Tongue (tissue), 1 donor: ENCODE measurements at regions not wholly inside any gene's neighbourhood (a gene's known extent, or its start where the extent isn't known, plus 50 kb on each side); places are given as distances from the start of the nearest gene placed in this dataset.

Experiments used
- DNase-seq: peaks from one replicate; pipeline ENCODE4 v3.0.0-alpha.2; 2015

DNA sequence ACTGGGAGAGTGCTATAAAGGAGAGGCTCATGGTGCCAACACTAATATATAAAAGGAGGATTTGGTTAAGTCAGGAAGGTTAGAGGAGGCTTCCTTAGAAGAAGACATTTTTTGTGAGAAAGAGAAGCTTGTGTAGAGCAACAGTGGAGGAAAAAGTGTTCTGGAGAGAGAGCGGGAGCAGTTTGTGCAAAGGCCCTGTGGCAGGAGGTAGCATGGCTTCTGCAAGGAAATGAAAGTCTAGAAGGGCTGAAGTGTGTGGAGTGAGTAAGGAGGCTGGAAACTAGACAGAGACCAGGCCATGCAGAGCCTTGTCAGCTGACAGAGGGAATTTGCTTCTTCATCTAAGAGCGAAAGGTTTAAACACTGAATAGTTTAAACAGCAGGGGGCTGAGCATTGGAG is 64.4 kb upstream of the ARAP3 start:
- no peak for DNase-seq

DNA sequence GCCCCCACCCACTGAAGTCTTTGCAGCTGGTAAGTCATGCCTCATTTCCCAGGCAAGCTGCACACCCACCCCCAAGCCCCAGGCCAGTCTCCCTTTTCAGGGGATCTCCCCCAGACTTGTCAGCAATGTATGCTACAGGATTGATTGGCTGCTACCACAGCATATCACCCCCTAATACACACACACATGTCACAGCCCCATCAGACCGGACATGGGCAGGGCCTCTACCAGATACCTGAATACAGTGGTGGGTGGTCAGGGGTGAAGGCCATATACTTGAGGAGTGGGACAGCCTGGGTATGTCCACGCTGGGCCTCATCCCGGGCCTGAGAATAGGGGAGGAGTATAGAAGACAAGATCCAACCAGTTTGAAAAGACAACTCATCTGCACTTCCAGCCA is 63.4 kb upstream of the ARAP3 start:
- no peak for DNase-seq

DNA sequence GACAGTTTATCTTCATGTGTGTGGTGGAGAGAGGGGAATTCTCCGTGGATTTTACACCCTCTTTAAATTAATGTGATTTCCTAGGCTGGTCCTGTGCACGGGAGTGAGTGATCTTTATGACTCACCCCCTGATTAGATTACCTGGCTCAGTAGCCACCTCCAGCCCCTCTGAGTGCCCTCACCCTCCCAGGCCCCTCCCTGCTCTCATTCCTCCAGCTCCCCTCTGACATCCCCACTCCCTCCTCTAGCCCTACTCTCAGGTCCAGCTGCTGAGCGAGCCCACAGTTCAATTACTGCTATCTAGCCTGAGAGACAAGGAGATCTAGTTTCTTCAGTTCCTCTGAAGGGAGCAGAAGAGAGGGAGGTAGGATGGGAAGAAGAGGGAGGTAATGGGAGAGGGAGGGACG is 61.8 kb upstream of the ARAP3 start:
- no peak for DNase-seq

DNA sequence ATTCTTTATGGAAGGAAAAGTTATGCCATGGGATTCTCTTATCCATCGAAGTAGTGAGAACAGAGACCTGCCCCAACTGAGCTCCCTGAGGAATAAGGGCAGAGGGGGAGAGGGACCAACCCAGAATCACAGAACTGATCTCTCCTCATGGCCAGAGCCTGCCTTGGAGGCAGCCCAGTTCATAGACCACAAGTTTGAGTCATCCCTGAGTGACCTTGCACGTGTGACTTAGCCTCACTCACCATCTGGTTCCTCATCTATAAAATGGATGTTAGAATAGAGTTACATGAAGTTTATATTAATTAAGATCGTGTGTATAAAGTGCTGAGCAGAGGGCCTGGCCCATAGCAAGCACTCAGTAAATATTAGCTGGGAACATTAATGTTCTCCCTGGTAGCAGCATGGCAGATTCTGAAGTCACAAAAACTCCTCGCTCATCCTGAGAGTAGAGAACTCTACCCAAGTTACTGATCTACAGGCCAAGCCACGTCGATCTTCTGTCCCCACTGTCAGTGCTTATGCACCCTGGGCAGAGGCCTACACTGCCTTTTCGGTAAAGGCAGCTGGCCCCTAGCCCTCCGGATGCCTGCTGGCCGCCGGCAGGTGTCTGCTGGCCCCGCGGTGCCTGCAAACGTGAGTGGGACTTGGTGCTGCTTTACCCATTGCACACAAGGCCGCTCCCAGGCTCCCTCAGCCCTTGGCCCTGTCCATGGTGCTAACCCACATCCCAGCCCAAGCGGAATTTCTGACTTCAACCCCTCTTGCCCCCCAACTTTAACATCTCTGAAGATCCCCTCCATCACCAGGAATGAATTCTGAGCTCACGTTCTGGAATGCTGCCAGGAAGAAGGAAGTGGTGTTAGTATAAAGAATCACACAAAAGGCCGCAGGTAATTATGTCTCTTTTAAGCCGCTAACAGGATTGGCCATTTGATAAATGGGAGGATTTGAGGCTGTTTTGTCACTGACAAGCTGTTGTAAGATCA is 61.1 kb upstream of the ARAP3 start:
- DNase-seq: peak; percentile 58

DNA sequence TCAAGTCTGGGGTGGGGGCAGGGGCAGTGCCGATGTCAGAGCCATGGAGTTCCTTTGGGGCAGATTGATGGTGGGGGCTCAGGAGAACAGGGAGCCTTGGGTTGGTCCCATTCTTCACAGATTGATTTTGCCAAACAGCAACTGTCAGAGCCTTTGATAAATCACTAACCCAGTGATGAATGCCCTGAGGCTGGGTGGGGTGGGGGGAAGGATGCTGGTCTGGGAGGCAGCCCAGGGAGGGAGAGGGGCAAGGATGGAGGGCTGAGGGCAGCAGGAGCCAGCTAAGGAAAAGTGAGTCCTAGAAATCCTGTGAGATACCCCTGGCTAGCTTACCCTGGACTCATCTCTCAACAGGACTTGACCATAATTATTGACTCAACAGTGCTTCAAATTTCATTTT is 60.1 kb upstream of the ARAP3 start:
- no peak for DNase-seq

DNA sequence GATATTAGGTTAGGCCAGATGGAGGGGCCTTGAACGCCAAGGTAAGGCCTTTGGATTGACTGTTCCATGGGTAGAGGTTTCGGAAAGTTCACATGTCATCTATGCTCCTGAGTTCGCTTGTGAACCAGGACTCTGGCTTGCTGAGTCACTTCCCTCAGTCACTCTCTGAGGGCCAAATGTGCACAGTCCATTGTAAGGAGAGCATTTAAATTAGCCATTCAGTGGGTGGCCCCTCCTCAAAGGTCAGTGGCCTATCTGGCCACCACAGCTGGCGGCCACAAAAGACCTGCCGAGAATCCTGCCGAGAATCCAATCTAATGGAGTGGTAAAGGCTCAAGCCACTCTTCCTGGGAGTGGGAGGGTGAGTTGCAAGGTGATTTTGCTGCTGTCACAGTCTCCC is 58.9 kb upstream of the ARAP3 start:
- DNase-seq: no peak

DNA sequence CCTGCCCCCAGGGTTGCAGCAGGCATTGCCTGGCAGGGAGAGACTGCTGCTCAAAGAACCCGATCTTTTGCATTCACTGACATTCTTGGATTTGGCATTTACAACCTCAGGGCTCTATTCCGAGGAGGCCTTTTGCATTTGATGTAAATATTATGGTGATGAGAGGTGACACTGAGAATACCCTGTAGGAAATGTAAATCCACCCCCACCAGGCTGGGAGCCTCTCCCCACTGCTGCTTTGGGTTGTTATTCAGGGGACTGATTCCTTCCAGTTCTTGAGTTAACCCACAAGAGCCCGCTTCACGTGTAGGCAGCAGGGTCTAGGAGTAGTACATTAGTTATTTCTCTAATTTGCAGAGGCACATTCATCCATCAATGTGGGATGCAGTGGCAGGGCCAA is 55.5 kb upstream of the ARAP3 start:
- DNase-seq: no peak

DNA sequence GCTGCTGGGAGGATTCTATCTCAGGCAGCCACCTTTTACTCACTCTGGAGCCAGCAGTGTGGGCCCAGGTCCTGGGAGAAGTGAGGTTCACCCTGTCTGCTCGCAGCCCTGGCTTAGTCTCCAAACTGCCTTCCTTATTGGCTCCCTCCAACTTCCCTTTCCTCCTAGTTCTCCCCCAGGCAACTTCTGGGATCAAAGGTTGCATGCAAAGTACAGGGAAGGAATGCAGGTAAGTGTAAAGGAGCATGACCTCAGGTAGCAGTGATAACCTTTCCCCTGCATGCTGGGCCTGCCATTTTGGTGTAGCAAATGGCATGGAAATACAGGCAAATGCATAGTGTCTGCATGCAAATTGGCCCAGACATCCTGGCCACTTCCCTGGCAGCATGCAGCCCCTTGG is 53.8 kb upstream of the ARAP3 start:
- DNase-seq: no peak

DNA sequence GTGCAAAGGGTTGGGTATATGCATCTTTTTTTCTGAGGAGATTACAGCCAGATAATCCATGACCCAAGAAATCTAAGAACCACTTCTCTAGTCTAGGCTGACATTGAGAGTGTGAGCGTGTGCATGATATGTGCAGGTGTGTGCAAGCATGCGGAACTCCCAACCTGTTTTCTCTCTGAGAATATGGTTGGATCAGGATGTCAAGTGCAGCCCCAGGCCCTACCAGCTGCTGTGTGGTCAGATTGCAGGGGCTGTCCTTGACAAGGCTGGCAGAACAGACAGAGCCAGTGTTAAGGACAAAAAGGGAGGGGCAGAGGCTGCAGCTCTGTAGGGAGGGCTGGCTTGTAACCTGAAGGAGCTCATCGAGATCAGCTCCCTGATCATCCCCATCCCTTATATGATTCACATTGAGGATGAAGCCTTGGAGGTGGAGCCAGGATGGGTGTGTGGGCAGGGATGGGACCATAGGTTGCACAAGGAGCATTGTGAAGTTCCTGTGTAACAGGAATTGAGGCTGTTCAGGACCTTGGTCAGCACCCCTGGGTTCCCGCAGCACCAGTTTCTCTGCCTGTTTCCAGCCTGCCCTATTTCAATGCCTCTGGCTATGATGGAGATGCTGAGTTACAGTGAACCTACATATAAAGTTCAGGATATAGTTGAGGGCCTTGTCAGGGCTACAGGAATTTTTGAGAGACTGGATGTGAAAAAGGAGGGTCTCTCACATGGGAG is 52.6 kb upstream of the ARAP3 start:
- DNase-seq: peak; percentile 73

DNA sequence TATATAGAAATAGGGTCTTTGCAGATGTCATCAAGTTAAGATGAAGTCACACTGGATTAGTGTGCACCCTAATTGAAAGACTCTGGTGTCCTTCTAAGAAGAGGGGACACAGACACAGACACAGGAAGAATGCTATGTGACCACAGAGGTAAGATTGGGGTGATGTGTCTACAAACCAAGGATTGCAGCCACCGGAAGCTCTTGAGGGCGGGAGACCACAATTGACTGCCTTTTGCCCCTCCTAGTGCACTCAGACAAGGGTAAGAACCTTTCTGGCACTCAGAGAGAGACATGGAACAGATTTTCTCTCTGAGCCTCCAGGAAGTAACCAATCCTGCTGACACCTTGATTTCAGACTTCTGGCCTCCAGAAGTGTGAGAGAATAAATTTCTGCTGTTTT is 51.2 kb upstream of the ARAP3 start:
- no peak for DNase-seq

DNA sequence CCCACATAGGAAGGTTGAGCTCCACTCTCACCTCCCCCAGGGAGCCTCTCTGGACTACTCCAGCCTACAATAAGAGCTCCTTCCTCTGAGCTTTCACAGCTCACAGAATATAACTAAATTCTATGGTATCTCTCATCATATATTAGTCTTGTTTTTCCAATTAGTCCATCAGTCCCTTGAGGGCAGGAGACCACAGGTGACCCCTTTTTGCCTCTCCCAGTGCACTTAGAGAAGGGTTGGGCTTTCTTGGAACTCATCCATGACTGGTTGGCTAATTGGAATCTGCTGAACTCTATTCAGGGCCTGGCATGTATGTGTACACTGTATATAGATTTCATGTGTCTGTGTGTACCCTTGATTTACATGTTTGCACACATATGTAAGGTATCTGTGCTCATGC is 50.4 kb upstream of the ARAP3 start:
- DNase-seq: no peak
